Bone marrow (tissue), 2 donors: ENCODE measurements at regions not wholly inside any gene's neighbourhood (a gene's known extent, or its start where the extent isn't known, plus 50 kb on each side); places are given as distances from the start of the nearest gene placed in this dataset.

Source experiments
- DNase-seq, 2 donors: peaks; one replicate each; lab custom pipeline; 2025; lab: John Stamatoyannopoulos, UW

- no peak for DNase-seq
Measured at GRCh38 chr4:24666816-24667477, 82.6 kb upstream of the DHX15 start.

GRCh38 chr4:24668956-24669355 lies 84.6 kb upstream of the DHX15 start:
- DNase-seq = no peak

GRCh38 chr4:24669751-24670150 lies 85.4 kb upstream of the DHX15 start:
- DNase-seq = no peak

GRCh38 chr4:24671849-24672248 lies 87.5 kb upstream of the DHX15 start:
- no peak for DNase-seq

GRCh38 chr4:24672880-24673279 lies 88.5 kb upstream of the DHX15 start:
- no peak for DNase-seq

GRCh38 chr4:24674279-24674678 lies 89.9 kb upstream of the DHX15 start:
- DNase-seq = no peak

- no peak for DNase-seq
Measured at GRCh38 chr4:24675721-24676389, 91.5 kb upstream of the DHX15 start.

- DNase-seq = no peak
Measured at GRCh38 chr4:24677909-24678308, 93.6 kb upstream of the DHX15 start.

- DNase-seq = no peak
Measured at GRCh38 chr4:24680746-24681448, 96.5 kb upstream of the DHX15 start.

GRCh38 chr4:24683116-24683515 lies 98.8 kb upstream of the DHX15 start:
- DNase-seq = peak in 1 of 2 donors; percentile 10

- DNase-seq = no peak
Measured at GRCh38 chr4:24686866-24687692, 102.7 kb upstream of the DHX15 start.

- DNase-seq = no peak
Measured at GRCh38 chr4:24688453-24688852, 104.1 kb upstream of the DHX15 start.

GRCh38 chr4:24689212-24689611 lies 104.9 kb upstream of the DHX15 start:
- DNase-seq = no peak

- no peak for DNase-seq
Measured at GRCh38 chr4:24690436-24690835, 104.9 kb upstream of the SOD3 start.

- DNase-seq = no peak
Measured at GRCh38 chr4:24693636-24694035, 101.7 kb upstream of the SOD3 start.

- no peak for DNase-seq
Measured at GRCh38 chr4:24700118-24700517, 95.3 kb upstream of the SOD3 start.

- DNase-seq = no peak
Measured at GRCh38 chr4:24701683-24702082, 93.7 kb upstream of the SOD3 start.

GRCh38 chr4:24702281-24702680 lies 93.1 kb upstream of the SOD3 start:
- no peak for DNase-seq

GRCh38 chr4:24703298-24703697 lies 92.1 kb upstream of the SOD3 start:
- DNase-seq = no peak

GRCh38 chr4:24704149-24704548 lies 91.2 kb upstream of the SOD3 start:
- DNase-seq = no peak

- no peak for DNase-seq
Measured at GRCh38 chr4:24705016-24705753, 90.2 kb upstream of the SOD3 start.

GRCh38 chr4:24713604-24714003 lies 81.8 kb upstream of the SOD3 start:
- DNase-seq = no peak
